Head of caudate nucleus (tissue), 42 donors: ENCODE measurements at regions not wholly inside any gene's neighbourhood (a gene's known extent, or its start where the extent isn't known, plus 50 kb on each side); places are given as distances from the start of the nearest gene placed in this dataset.
A peak's percentile ranks its signal among the peaks of the same experiment; 100 is the strongest.

Experiments used
- DNase-seq, 42 donors: peaks; one replicate each; pipeline versions ENCODE4 v3.0.0 to v3.0.0-alpha.2; 2020 to 2021; ENCODE audit warnings: mixed read lengths in 7 of 42
- intact Hi-C: fragments of 100-400 bp; cut with DNase I; formaldehyde crosslinking; loops from one replicate; pipeline ENCODE4 v1.15.0; 2022

DNA sequence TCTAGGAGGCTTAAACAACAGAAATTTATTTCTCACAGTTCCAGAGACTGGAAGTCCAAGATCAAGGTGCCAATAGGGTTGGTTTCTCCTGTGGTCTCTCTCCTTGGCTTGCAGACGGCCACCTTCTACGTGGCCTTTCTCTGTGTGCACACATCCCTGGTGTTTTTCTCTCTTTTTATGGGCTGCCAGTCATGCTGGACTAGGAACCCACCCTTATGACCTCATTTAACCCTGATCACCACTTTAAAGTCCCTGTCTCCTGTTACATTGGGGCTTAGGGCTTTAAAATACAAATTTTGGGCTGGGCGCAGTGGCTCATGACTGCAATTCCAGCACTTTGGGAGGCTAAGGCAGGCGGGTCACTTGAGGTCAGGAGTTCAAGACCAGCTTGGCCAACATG, 157.1 kb downstream of the TLE1 start:
- no peak for DNase-seq
- intact Hi-C loops: no loop called here

DNA sequence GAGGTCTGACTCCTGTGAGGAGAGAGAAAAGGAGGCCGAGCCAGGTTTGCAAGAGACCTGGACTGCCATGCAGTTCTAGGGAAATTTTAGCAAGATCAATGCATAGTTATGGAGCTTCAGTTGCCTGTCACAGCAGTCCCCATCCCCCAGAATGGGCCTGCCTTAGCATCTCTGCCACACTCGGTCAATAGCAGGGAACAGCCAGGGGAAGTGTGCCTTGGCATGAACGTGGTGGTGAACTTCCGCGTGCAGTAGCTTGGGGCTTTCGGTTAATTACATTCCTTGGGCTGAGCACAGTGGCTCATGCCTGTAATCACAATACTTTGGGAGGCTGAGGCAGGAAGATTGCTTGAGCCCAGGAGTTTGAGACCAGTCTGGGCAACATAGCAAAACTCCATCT, 157.8 kb downstream of the TLE1 start:
- DNase-seq: no peak
- intact Hi-C loops: no loop called here

DNA sequence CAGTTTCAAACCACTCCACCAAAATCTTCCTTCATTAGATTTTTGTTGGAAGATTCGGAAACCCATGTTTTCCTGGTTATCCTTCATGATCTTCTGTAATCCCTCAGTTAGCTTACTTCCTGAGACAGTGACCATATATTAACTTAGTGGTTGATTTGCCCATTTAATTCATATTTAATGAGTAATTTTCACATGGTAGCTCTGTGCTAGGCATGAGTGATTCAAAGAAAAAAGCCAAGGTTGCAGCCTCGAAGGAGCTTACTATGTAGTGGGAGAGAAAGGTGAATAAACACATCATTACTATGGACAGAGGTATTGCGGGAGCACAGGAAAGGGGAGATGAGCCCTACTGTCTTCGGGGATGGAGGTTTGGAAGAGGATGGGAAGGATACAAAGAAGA, 158.5 kb downstream of the TLE1 start:
- intact Hi-C loops: no loop called here
- no peak for DNase-seq

DNA sequence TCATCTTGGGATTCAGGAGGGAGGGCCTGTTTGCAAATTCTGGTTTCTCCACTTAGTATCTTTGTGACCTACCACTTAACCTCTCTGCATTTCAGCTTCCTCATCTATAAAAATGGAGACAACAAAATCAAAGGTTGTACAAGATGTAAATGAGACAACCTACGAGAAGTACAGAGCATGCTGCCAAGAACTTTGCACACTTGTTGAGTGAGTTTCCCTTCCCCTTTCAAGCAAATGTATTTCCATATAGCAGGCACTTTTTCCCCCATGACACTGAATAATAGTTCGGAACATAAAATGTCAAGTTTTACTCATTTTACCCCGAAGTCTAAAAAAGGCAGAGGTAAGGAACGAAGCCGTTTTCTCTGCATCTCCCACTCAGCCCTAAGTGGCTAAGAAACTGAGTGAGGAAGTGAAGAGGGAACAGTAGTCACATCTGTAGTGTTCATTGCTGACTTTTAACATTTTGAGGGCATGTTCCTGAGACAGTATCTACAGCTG, 159.0 kb downstream of the TLE1 start:
- intact Hi-C loops: no loop called here

DNA sequence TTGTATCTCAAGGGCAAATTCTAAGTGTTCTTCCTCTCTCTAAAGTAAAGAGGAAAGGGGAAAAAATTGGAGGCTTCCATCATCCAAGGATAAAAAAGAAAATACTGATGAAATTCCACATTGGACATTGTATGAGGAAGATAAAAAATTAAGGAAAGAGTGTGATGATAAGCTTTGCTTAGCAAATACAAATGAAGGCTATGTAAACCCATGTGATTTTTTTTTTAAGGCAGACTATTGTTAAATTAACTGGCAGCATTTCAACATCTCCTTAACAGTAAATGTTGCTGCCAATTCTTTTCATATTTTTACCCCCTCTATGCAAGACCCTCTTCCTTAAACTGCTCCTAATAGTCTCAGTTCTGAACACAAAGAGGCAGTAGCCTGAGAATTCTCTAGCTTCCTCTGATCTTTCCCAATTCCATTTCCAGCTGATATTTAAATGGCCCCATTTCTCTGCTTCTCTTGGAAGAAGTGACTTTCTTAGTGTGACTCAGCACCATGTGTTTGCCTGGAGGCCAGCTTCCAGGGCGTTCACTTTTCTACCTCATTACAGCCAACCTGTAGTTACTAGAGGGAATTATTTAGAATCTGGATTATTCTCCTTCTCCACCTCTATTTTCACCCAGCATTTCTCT, 159.7 kb downstream of the TLE1 start:
- DNase-seq: no peak
- intact Hi-C loops: loop anchor here (10.0 kb wide), 1 partner anchor 155 kb away; the partner anchor contains the start of gene TLE1

More for the DNA sequence above, 159.0 kb downstream of the TLE1 start:
- no peak for DNase-seq

DNA sequence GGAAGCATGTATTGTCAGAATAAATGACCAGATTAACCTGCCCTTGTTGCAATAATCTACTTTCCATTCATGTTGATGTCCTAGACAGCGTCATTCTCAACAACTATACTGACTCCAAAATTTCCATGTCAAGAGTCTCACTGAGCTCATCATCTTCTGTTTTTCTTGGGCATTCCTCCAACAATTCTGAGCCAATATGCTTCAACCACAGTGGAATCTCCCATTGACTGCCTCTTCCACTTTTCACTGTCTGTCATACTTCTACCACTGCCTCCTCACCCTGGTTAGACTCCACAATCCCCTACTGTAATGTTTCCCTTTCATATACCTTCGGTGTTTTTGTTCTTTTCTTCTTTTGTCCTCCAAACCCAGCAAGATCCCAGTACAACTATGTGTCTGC, 162.8 kb downstream of the TLE1 start:
- intact Hi-C loops: loop anchor here (10.0 kb wide), 1 partner anchor 158 kb away; the partner anchor contains the start of gene TLE1
- DNase-seq: no peak

DNA sequence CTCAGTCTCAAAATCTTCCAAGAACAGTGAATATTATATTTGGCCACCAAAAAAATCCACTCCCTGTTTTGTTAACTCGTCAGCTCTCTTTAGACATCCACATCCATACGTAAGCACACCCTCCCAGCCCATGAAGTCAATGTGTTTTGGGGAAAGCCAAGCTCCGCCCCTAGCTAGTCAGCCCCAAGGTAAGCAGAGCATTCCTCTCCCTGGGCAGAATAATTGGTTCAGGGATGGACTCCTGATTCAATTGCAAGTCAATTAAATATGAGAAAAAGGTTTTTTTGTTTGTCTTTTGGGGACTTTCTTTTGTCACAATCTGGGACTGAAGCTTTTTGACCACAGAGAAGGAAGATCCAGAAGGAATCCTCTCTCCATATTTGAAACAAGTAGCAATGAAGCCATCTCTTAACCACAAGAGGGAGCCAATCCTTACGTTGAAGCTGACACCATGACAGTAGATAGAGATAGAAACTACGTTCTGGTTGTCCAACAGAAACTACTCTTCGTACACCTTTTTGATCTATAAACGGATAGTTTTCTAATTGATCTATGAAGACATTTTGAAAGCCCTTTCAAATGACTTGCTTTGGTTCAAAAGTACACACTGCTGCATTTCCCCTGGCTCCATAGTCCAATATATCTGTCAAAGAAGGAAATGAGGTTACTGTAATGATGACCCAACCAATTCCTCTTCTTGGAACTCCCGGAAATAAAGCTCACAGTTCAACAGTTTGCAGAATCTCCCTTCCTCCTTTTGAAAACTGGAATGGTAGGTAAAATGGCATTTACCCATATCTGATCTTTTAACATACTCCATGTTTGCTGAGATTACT, 166.4 kb downstream of the TLE1 start:
- peak in 11 of 42 donors; percentile 13 to 56 (median 26) for DNase-seq
- intact Hi-C loops: loop anchor here (10.0 kb wide), 1 partner anchor 162 kb away; the partner anchor contains the start of gene TLE1

DNA sequence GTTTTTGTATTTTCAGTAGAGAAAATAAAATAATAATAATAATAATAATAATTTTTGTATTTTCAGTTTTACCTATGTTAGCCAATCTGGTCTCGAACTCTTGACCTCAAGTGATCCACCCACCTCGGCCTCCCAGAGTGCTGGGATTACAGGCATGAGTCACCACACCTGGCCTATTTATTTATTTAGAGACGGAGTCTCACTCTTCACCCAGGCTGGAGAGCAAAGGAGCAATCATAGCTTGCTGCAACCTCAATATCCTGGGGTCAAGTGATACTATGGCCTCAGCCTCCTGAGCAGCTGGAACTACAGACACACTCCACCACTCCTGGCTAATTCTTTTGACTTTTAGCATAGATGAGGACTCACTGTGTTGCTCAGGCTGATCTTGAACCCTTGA, 167.5 kb downstream of the TLE1 start:
- DNase-seq: no peak
- intact Hi-C loops: loop anchor here (10.0 kb wide), 1 partner anchor 163 kb away; the partner anchor contains the start of gene TLE1

DNA sequence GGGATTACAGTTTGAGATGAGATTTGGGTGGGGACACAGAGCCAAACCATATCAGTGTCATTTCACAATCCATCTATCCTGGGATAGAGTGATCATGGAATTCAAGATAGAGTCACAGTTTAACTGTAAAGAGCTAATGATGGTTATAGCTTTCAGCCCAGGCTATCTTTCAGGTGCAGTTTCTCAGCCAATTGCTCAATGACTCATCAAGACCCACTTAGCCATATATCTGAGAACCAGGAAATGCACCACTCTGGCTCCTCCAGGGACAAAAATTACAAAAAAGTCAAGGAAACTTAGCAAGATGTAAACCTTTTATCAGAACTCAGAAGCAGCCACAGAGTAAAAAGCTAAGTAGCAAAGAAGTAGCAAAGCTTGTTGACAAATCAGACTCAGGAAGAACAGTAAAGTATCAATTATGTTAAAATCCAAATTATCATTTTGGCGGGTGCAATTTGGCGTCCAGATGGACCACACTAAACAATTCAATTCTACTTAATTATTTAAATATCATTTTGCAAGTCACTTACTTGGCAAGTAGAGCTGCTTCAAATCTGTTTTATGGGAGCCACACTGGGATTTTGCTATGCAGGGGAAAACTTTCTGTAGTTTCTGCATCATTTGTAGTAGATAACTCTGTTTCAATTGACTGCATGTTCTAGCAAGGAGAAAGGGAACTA, 169.4 kb downstream of the TLE1 start:
- no peak for DNase-seq
- intact Hi-C loops: loop anchor here (10.0 kb wide), 1 partner anchor 165 kb away; the partner anchor contains the start of gene TLE1

DNA sequence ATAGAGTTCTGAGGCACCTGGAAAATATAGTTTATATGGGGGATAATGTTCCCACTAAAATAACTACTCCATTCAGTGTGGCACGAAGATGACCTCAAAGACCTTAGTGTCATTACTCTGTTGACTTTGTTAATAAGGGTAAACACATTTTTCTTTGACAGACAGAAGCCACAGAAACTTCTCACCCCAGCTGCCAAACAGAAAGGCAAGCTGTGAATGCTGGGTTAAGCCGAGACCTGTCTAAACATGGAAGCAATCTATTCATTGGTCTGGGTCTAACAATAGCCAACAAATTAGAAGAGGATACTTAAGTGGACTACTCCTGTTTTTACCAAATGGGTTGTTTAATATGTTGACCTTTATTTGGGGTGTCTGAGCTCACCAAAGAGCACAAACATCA, 171.4 kb downstream of the TLE1 start:
- DNase-seq: no peak
- intact Hi-C loops: no loop called here

DNA sequence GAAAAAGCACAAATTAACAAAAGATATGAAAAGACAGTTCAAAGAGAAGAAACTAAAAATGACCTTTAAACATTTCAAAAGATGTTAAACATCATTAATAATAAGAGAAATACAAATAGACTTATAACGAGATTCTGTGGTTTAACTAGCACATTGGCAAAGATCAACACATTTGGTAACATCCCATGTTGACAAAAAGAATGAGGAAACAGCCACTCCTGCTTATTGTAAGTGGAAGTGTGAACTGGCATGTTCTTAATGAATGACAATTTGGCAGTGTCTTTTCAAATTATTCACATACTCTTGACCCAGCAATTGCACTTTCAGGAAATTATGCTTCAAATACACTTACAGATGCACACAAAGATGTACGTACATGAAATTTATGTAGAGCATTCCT, 176.3 kb downstream of the TLE1 start:
- no peak for DNase-seq
- intact Hi-C loops: no loop called here

DNA sequence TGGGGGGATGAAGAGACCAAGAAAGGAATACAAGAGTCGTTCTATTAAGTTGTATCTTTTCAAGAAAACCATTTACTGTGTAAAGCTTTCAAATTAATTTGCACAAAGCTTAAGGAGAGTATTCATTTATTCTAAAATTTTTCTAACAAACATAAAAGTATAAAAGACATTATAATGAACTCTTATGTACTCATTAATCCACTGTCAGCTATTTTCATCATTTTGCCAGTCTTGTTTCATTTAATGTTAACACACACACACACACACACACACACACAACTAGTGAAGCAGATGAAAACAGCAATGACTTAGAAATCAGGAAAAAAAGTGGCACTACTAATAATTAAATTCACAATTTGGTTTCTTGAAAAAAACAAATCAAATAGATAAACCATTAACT, 176.7 kb downstream of the TLE1 start:
- DNase-seq: no peak
- intact Hi-C loops: no loop called here

DNA sequence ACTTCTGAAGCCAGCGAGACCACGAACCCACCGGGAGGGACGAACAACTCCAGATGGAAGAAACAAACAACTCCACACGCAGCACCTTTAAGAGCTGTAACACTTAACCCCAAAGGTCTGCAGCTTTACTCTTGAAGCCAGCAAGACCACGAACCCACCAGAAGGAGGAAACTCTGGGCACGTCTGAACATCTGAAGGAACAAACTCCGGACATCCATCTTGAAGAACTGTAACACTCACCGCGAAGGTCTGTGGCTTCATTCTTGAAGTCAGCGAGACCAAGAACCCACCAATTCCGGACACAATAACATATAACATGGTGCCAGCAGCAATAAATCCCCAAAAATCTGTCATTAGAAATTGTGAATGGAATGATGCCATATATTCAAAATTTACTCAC, 180.9 kb downstream of the TLE1 start:
- DNase-seq: no peak
- intact Hi-C loops: no loop called here

DNA sequence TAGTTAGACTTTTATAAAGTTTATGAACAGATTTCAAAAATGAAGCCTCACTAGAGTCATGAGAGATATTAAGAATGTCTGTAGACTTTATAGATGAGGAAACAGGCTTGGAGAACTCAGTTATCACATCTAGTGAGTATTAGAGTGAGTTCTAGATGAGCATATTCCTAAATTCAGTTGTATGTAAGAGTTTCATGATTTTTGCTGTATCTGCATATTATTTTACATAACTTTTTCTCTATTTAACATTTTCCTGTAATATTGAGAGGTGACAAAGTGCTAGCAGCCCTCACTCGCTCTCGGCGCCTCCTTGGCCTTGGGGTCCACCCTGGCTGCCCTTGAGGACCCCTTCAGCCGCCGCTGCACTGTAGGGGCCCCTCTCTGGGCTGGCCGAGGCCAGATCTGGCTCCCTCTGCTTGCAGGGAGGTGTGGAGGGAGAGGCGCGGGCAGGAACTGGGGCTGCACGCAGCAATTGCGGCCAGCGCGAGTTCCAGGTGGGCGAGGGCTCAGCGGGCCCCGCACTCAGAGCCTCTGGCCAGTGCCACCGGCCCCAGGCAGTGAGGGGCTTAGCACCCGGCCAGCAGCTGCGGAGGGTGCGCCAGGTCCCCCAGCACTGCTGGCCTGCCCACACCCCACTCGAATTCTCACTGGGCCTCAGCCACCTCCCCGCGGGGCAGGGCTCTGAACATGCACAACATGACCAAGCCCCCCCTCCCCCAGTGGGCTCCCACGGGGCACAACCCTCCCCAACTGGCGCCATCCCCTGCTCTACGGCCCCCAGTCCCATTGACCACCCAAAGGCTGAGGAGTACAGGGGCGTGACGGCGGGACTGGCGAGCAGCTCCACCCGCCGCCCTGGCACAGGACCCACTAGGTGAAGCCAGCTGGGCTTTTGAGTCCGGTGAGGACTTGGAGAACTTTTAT, 182.1 kb downstream of the TLE1 start:
- intact Hi-C loops: no loop called here
- no peak for DNase-seq

DNA sequence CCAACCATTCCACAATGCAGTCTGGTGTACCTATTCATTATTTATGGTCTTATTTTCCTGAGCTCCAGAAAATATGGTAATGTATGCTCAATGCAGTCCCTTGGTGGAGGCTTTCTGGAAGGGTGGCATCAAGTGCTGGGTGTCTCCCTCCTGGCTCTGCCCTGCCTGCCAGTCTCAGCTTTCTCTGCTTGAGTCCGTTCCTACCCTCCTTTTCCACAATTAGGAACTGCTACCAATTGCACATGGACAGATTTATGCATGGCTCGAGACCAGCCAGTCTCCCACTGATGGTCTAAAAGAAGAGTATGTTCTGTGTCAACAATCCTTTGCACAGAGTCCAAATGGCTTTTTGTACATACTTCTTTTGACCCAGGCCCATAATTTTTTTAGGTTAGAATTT, 189.8 kb downstream of the TLE1 start:
- intact Hi-C loops: no loop called here
- DNase-seq: no peak

DNA sequence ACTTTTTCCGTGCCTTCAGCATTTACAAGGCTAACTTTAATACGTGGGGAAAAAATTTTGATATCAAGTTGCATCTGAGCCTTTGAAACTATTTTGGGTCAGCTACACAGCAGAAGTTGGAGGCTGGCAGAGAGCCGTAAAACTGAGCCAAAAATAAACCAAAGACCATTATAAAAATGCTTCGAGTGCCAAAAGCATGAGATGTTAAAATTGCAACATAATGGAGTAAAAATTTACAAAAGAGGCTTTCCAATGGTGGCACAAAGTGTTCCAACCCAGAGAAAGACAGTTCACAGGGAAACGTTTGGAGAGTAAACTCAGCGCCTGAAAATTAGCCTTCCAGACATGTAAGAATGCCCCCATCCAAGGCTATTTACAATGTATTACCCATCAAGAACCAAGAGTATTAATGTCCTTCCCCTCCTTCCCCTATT, 190.3 kb downstream of the TLE1 start:
- intact Hi-C loops: no loop called here
- DNase-seq: no peak

DNA sequence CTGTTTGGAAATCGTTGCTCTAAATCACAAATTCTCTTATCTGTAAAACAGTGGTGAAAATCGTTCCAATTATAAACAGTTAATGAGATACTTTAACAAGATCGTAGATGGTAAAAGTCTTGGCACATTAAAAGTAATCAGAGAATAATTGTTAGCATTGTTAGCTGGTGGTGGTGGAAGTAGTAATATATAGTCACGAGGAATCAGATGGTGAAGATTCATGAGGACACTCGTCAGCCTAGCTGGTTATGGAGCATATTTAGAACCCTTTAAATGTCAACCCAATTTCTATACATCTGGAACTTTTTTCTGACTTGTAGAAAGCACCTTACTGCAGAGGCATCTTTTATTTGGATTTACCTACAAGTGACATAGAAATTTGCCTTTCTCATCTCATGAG, 190.8 kb downstream of the TLE1 start:
- DNase-seq: no peak
- intact Hi-C loops: no loop called here

DNA sequence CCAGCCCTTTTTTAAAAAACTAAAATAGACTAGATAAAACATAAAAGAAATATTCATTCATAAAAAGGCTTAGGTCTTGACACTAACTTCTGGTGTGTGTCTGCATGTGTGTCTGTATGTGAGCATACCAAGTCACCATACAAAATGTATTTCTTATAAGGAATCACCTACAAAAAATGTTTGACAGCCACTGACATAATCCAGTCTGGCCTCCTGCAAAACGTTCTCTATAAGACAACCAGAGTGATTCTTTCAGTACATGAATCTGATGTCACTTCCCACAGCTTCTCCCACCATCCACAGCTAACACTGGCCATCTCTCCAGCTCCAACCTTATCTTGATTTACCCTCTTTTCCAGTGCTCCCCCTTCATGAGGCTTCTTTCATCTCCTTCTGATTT, 192.3 kb downstream of the TLE1 start:
- intact Hi-C loops: no loop called here
- no peak for DNase-seq
